ENCODE measurements at regions not wholly inside any gene's neighbourhood (a gene's known extent, or its start where the extent isn't known, plus 50 kb on each side); places are given as distances from the start of the nearest gene placed in this dataset.
A peak's percentile ranks its signal among the peaks of the same experiment; 100 is the strongest.
"Not testable (repeated sequence)": the region's sequence is repeated elsewhere in the genome, so short reads cannot be mapped to it uniquely, and the experiment has no call there.

- no peak for DNase-seq (ENCODE audit: low spot score)
- no peak for FAIRE-seq
Observed at GRCh38 chr3:61442696-61443095, 118.7 kb upstream of the PTPRG start.

DNA sequence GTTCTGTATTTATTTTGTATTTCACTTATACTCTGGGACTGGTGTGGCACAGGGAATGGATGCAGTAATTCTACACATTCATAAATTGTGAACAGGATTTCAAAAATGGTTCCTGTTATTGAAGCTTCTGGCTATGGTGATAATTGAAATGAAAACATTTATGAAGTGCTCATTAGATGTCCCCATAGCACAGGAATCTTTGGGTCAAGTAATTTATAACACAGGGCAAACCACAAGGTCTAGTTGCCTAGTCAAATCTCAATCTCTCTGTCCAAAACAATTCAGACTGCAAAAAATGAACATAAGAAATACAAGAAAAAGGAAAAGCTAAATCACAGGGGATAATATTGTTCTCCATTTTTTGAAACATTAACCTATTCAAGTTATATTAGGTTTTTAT lies 117.5 kb upstream of the PTPRG start:
- FAIRE-seq (no peak), DNase-seq (ENCODE audit: low spot score) (no peak)

GRCh38 chr3:61444782-61445181 lies 116.6 kb upstream of the PTPRG start:
- FAIRE-seq (no peak), DNase-seq (ENCODE audit: low spot score) (no peak)

DNA sequence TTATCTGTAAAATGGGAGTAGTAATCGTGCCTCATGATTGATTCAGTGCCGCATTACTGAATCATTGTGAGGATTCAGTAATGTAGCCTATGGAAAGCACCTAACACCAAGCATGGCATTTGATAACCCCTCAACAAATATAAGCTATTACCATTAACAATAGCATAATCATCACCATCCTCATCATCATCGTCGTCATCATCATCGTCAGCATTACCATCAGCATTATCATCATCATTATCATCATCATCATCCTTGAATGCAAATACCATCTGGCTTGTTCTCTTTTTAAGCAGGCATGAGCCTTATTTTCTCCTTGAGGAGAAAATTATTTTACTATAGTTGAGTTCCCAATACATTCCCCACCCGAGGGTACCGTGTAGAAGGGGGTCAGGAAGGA lies 115.4 kb upstream of the PTPRG start:
- no peak for DNase-seq (ENCODE audit: low spot score)
- FAIRE-seq: no peak

DNA sequence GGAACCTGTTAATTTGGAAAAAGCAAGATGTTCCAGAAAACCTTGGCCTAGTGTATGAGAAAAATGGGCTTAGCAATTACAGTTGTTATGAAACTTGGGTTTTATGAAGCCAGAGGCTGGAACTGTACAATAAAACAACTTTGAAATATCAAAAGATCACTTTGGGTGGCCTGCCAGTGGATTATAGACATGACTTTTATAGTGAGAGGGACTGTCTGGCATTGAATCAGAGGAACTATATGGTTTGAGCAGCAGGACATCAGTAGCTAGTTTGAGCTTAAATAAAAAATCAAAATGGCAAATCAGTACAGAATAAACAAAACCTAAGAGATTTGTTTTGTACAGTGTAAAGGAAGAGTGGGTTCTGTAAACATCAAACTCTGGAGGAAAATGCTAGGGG lies 115.0 kb upstream of the PTPRG start:
- DNase-seq (ENCODE audit: low spot score): no peak
- FAIRE-seq: no peak

DNA sequence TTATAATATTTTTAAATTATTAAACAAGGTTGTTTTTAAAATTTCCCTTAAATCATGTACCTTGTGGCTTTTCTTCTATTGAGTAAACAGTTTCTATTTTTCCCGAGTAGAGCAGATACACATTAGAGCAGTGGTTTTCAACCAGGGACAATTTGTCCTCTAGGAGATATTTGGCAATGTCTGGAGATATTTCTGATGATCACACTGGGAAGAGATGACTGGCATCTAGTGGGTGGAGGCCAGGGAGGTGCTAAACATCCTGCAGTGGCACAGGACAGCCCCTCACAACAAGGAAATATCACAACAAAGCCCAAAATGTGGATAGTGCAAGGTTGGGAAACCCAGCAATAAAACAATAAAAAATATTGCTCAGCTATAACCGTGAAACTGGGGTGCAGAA lies 113.0 kb upstream of the PTPRG start:
- FAIRE-seq (no peak), DNase-seq (ENCODE audit: low spot score) (no peak)

DNA sequence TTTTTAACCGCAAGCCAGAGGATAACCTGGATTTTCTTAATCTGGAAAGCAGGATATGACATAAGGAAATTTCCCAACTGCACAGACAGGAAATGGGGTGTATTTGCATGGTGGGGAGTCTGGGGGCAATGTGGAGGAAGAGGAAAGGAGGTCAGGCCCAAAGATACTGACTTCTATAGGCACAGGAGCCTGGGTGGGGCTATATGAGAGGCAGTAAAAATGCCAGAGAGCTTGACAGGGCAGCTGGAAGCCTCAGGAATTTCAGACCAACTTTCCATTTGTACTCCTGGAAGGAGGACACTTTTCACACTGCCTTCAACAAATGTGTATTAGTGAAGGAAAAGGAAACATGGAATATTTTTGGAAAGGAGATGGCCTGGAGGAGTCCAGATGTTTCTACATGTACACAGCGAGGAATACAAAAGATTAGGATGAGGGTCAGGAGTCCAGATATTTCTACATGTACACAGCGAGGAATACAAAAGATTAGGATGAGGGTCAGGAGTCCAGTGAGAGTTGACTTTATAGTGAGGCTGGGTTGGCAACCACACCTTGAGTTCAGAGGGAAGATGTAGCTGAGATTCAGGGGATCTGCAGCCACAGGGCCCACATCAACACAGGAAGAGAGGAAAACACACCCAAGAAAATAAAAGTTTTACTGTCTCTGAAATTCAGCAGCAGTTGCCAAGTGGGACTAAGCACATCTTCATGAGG lies 111.9 kb upstream of the PTPRG start:
- no peak for DNase-seq (ENCODE audit: low spot score)
- no peak for FAIRE-seq

GRCh38 chr3:61450866-61451265 lies 110.5 kb upstream of the PTPRG start:
- FAIRE-seq (no peak), DNase-seq (ENCODE audit: low spot score) (no peak)

GRCh38 chr3:61451841-61452240 lies 109.5 kb upstream of the PTPRG start:
- DNase-seq (ENCODE audit: low spot score): peak; percentile 30
- no peak for FAIRE-seq

GRCh38 chr3:61452535-61453090 lies 108.8 kb upstream of the PTPRG start:
- FAIRE-seq: no peak
- peak; percentile 23 for DNase-seq (ENCODE audit: low spot score)

- DNase-seq (ENCODE audit: low spot score): no peak
- no peak for FAIRE-seq
Observed at GRCh38 chr3:61454006-61454585, 107.3 kb upstream of the PTPRG start.

GRCh38 chr3:61454801-61455200 lies 106.6 kb upstream of the PTPRG start:
- FAIRE-seq (no peak), DNase-seq (ENCODE audit: low spot score) (no peak)

GRCh38 chr3:61460636-61461035 lies 100.7 kb upstream of the PTPRG start:
- DNase-seq (ENCODE audit: low spot score) (no peak), FAIRE-seq (no peak)

DNA sequence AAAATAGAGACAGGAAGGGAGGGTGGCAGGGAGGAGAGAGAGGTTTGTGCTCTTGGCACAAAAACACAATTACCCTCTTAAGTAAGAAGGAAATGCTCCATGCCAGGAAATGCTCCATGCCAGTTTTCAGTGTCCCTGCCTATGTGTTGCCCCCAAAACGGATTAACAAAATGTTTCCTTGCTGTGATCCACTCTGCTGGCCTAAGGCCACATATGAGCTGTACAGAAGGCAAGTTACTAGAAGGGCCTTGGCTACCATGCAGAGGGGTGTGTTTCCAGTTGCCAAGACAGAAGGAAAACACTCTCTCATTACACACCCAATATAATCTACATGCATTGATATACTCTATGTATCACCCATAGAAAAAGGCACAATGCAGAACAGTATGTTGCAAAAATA lies 98.2 kb upstream of the PTPRG start:
- no peak for FAIRE-seq
- DNase-seq (ENCODE audit: low spot score): no peak

- DNase-seq (ENCODE audit: low spot score): no peak
- FAIRE-seq: no peak
Observed at GRCh38 chr3:61464518-61465140, 96.7 kb upstream of the PTPRG start.

- no peak for FAIRE-seq
- DNase-seq (ENCODE audit: low spot score): no peak
Observed at GRCh38 chr3:61466357-61466756, 95.0 kb upstream of the PTPRG start.

DNA sequence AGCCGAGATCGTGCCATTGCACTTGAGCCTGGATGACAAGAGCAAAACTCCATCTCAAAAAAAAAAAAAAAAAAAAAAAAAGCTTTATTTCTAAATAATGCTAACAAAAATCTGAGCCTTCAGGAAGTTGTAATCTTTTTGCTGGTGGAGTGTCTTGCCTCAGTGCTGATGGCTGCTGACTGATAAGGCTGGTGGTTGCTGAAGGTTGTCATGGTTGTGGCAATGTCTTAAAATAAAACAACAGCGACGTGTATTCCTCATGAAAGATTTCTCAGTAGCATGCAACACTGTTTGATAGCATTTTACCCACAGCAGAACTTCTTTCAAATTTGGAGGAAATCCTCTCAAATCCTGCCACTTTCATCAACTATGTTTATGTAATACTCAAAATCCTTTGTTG lies 77.4 kb upstream of the PTPRG start:
- DNase-seq (ENCODE audit: low spot score) (no peak), FAIRE-seq (no peak)

GRCh38 chr3:61493339-61493738 lies 68.0 kb upstream of the PTPRG start:
- no peak for DNase-seq (ENCODE audit: low spot score)
- FAIRE-seq: no peak

GRCh38 chr3:61494309-61494708 lies 67.1 kb upstream of the PTPRG start:
- FAIRE-seq; DNase-seq (ENCODE audit: low spot score): not testable (repeated sequence)

DNA sequence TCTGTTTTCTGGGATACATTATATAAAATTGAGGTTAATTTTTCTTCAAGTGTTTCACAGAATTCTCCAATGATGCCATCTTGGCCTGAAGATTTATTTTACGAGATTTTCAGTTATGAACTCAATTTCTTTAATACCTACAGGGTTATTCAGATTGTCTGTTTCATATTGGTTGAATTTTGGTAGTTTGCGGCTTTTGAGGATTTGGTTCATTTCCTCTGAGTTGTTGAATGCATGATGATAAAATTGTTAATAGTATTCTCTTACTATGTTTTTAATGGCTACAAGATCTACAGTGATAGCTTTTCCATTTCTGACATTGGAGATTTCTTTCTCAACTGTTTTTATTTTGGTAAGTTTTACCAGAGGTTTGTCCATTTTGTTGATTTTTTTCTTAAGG lies 63.9 kb upstream of the PTPRG start:
- FAIRE-seq (no peak), DNase-seq (ENCODE audit: low spot score) (no peak)

- no peak for DNase-seq (ENCODE audit: low spot score)
- FAIRE-seq: no peak
Observed at GRCh38 chr3:61505197-61505596, 56.2 kb upstream of the PTPRG start.

DNA sequence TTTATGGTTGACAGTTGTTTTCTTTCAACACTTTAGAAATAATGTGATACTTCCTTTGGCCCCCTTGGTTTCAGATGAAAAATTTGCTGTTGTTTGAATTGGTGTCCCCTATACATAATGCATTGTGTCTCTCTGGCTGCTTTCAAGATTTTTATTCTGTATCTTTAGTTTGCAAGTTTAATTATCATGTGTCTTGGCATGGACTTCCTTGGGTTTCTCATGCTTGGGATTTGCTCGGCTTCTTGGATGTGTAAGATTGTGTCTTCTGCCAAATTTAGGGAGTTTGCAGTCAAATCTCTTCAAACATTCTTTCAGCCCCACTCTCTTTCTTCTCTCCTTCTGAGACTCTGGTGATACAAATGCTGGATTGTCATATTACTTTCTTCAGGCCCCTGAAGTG lies 53.4 kb upstream of the PTPRG start:
- FAIRE-seq (no peak), DNase-seq (ENCODE audit: low spot score) (no peak)
